ENCODE measurements at regions not wholly inside any gene's neighbourhood (a gene's known extent, or its start where the extent isn't known, plus 50 kb on each side); places are given as distances from the start of the nearest gene placed in this dataset.

GRCh38 chr5:2272039-2272438 is 389.3 kb upstream of the IRX4 start (continued):
- TF ChIP-seq, protein P1, sequence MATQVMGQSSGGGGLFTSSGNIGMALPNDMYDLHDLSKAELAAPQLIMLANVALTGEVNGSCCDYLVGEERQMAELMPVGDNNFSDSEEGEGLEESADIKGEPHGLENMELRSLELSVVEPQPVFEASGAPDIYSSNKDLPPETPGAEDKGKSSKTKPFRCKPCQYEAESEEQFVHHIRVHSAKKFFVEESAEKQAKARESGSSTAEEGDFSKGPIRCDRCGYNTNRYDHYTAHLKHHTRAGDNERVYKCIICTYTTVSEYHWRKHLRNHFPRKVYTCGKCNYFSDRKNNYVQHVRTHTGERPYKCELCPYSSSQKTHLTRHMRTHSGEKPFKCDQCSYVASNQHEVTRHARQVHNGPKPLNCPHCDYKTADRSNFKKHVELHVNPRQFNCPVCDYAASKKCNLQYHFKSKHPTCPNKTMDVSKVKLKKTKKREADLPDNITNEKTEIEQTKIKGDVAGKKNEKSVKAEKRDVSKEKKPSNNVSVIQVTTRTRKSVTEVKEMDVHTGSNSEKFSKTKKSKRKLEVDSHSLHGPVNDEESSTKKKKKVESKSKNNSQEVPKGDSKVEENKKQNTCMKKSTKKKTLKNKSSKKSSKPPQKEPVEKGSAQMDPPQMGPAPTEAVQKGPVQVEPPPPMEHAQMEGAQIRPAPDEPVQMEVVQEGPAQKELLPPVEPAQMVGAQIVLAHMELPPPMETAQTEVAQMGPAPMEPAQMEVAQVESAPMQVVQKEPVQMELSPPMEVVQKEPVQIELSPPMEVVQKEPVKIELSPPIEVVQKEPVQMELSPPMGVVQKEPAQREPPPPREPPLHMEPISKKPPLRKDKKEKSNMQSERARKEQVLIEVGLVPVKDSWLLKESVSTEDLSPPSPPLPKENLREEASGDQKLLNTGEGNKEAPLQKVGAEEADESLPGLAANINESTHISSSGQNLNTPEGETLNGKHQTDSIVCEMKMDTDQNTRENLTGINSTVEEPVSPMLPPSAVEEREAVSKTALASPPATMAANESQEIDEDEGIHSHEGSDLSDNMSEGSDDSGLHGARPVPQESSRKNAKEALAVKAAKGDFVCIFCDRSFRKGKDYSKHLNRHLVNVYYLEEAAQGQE (IDR thresholded peaks at IDR 0.05; ENCODE audit: unreplicated experiment) = no peak

- no peak overlapping the region for H3K4me3 Mint-ChIP-seq
- Histone ChIP-seq H2AFZ (no peak overlapping the region), H3F3A (replicated peaks; ENCODE audit: low read depth) (no peaks in the 10 kb centered on the region), H3K36me3 (ENCODE audit: insufficient read depth) (no peaks in the 10 kb centered on the region), H3K27me3 (ENCODE audit: insufficient read depth) (no peaks in the 10 kb centered on the region), H3K4me1 (ENCODE audit: insufficient read depth) (no peaks in the 10 kb centered on the region), H3K9me2 (ENCODE audit: insufficient read depth) (no peaks in the 10 kb centered on the region), H3K27ac (ENCODE audit: low read depth) (no peak overlapping the region), H4K20me1 (replicated peaks; ENCODE audit: insufficient read depth) (no peaks in the 10 kb centered on the region), H3K4me2 (no peak overlapping the region), H3K79me2 (replicated peaks; ENCODE audit: insufficient read depth) (no peaks in the 10 kb centered on the region), H3K4me3 (no peak overlapping the region)
- no peaks in the 10 kb centered on the region for H3K36me3 Mint-ChIP-seq (ENCODE audit: low read depth)
- ATAC-seq (peak; percentile 34), DNase-seq (ENCODE audit: low spot score) (no peak)
- peaks cover 9% of the 10 kb centered on the region for H3K4me1 Mint-ChIP-seq
- no peak overlapping the region for H3K27ac Mint-ChIP-seq
- peaks cover 5% of the 10 kb centered on the region for H3K27me3 Mint-ChIP-seq (ENCODE audit: insufficient read depth, low read depth, poor library complexity)
- no peaks in the 10 kb centered on the region for H3K9me3 Mint-ChIP-seq
- TF ChIP-seq, protein P1 (IDR thresholded peaks at IDR 0.05; ENCODE audit: unreplicated experiment) = no peak
- TF ChIP-seq EZH2phosphoT487 (IDR thresholded peaks at IDR 0.05; ENCODE audit: unreplicated experiment) (no peak), ZNF331 (CRISPR knock-in tag; IDR thresholded peaks at IDR 0.05; ENCODE audit: low read depth) (no peak), CTCF (conservative IDR thresholded peaks at IDR 0.05; ENCODE audit: low read depth in 2 of 2) (no peak), JUNB (IDR thresholded peaks at IDR 0.05; ENCODE audit: unreplicated experiment) (no peak), NANOG (IDR thresholded peaks at IDR 0.05; ENCODE audit: borderline replicate concordance) (no peak), STAT1 (IDR thresholded peaks at IDR 0.05; ENCODE audit: unreplicated experiment) (no peak), CREB1 (CRISPR knock-in tag; IDR thresholded peaks at IDR 0.05; ENCODE audit: low read depth) (no peak), ZNF114 (CRISPR knock-in tag; IDR thresholded peaks at IDR 0.05) (no peak)
- TF ChIP-seq, protein P2, sequence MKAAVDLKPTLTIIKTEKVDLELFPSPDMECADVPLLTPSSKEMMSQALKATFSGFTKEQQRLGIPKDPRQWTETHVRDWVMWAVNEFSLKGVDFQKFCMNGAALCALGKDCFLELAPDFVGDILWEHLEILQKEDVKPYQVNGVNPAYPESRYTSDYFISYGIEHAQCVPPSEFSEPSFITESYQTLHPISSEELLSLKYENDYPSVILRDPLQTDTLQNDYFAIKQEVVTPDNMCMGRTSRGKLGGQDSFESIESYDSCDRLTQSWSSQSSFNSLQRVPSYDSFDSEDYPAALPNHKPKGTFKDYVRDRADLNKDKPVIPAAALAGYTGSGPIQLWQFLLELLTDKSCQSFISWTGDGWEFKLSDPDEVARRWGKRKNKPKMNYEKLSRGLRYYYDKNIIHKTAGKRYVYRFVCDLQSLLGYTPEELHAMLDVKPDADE (IDR thresholded peaks at IDR 0.05) = no peak
Measured at GRCh38 chr5:2271316-2271715, 388.6 kb upstream of the IRX4 start.

Data from GM23338 (cell line).